GM19395 (cell line): ENCODE measurements at regions not wholly inside any gene's neighbourhood (a gene's known extent, or its start where the extent isn't known, plus 50 kb on each side); places are given as distances from the start of the nearest gene placed in this dataset.

Experiments used
- ATAC-seq: cut with Tn5 transposase; IDR thresholded peaks from one replicate; pipeline ENCODE4 v1.9.1; 2021; ENCODE audit warnings: mild to moderate bottlenecking, moderate library complexity; ENCODE audit not compliant: unreplicated experiment

- no peak for ATAC-seq
Observed at GRCh38 chr3:117941756-117942155, 1092.9 kb downstream of the IGSF11 start.

GRCh38 chr3:117954131-117954530, 1080.5 kb downstream of the IGSF11 start:
- ATAC-seq = no peak

- no peak for ATAC-seq
Observed at GRCh38 chr3:117955196-117955595, 1079.5 kb downstream of the IGSF11 start.

GRCh38 chr3:117958027-117958426, 1076.6 kb downstream of the IGSF11 start:
- ATAC-seq = no peak

GRCh38 chr3:117962750-117963149, 1071.9 kb downstream of the IGSF11 start:
- no peak for ATAC-seq

- ATAC-seq = no peak
Observed at GRCh38 chr3:117963858-117964257, 1070.8 kb downstream of the IGSF11 start.

GRCh38 chr3:117964814-117965213, 1069.8 kb downstream of the IGSF11 start:
- ATAC-seq = no peak

GRCh38 chr3:117977504-117978228, 1057.0 kb downstream of the IGSF11 start:
- no peak for ATAC-seq

GRCh38 chr3:117979466-117979865, 1055.2 kb downstream of the IGSF11 start:
- no peak for ATAC-seq

- no peak for ATAC-seq
Observed at GRCh38 chr3:117987256-117987655, 1047.4 kb downstream of the IGSF11 start.

- ATAC-seq = no peak
Observed at GRCh38 chr3:117989982-117990381, 1044.7 kb downstream of the IGSF11 start.

- ATAC-seq = no peak
Observed at GRCh38 chr3:117990627-117991026, 1044.0 kb downstream of the IGSF11 start.

GRCh38 chr3:117995842-117996437, 1038.7 kb downstream of the IGSF11 start:
- no peak for ATAC-seq

GRCh38 chr3:117997201-117998049, 1037.2 kb downstream of the IGSF11 start:
- ATAC-seq = peak; percentile 97

- ATAC-seq = peak; percentile 13
Observed at GRCh38 chr3:117998071-117998470, 1036.6 kb downstream of the IGSF11 start.

- ATAC-seq = no peak
Observed at GRCh38 chr3:118000219-118000618, 1034.4 kb downstream of the IGSF11 start.

GRCh38 chr3:118001380-118001779, 1033.3 kb downstream of the IGSF11 start:
- ATAC-seq = no peak

- ATAC-seq = no peak
Observed at GRCh38 chr3:118011910-118012309, 1022.7 kb downstream of the IGSF11 start.

GRCh38 chr3:118029049-118029448, 1005.6 kb downstream of the IGSF11 start:
- ATAC-seq = no peak

- ATAC-seq = no peak
Observed at GRCh38 chr3:118036215-118036614, 998.4 kb downstream of the IGSF11 start.

- ATAC-seq = no peak
Observed at GRCh38 chr3:118055381-118055780, 979.3 kb downstream of the IGSF11 start.

- no peak for ATAC-seq
Observed at GRCh38 chr3:118057086-118057485, 977.6 kb downstream of the IGSF11 start.
